ENCODE measurements at regions not wholly inside any gene's neighbourhood (a gene's known extent, or its start where the extent isn't known, plus 50 kb on each side); places are given as distances from the start of the nearest gene placed in this dataset.
A peak's percentile ranks its signal among the peaks of the same experiment; 100 is the strongest.

- peak in 3 of 58 donors; percentile 19 to 47 (median 28) for DNase-seq
Measured at GRCh38 chr2:20539776-20540586, 93.1 kb downstream of the RHOB start.

GRCh38 chr2:20540587-20541293 lies 93.9 kb downstream of the RHOB start:
- DNase-seq: no peak

GRCh38 chr2:20541294-20541640 lies 94.4 kb downstream of the RHOB start:
- no peak for DNase-seq

GRCh38 chr2:20541651-20542050 lies 94.8 kb downstream of the RHOB start:
- DNase-seq: no peak

- no peak for DNase-seq
Measured at GRCh38 chr2:20542269-20542668, 95.4 kb downstream of the RHOB start.

GRCh38 chr2:20542746-20543468 lies 96.0 kb downstream of the RHOB start:
- DNase-seq: peak in 9 of 58 donors; percentile 12 to 50 (median 25)

GRCh38 chr2:20543469-20544152 lies 96.7 kb downstream of the RHOB start:
- peak in 13 of 58 donors; percentile 13 to 63 (median 29) for DNase-seq

- DNase-seq: peak in 2 of 58 donors; percentile 10 to 17
Measured at GRCh38 chr2:20544153-20544747, 97.4 kb downstream of the RHOB start.

GRCh38 chr2:20549144-20549543 lies 101.8 kb downstream of the HS1BP3 start:
- no peak for DNase-seq

- DNase-seq: no peak
Measured at GRCh38 chr2:20549691-20550348, 101.1 kb downstream of the HS1BP3 start.

- DNase-seq: peak in 23 of 58 donors; percentile 12 to 52 (median 30)
Measured at GRCh38 chr2:20551260-20551944, 99.5 kb downstream of the HS1BP3 start.

GRCh38 chr2:20551945-20552328 lies 99.0 kb downstream of the HS1BP3 start:
- no peak for DNase-seq

- no peak for DNase-seq
Measured at GRCh38 chr2:20552847-20553246, 98.1 kb downstream of the HS1BP3 start.

- no peak for DNase-seq
Measured at GRCh38 chr2:20553580-20553979, 97.3 kb downstream of the HS1BP3 start.

- no peak for DNase-seq
Measured at GRCh38 chr2:20555954-20556353, 94.9 kb downstream of the HS1BP3 start.

- no peak for DNase-seq
Measured at GRCh38 chr2:20556756-20557155, 94.1 kb downstream of the HS1BP3 start.

GRCh38 chr2:20557226-20557625 lies 93.7 kb downstream of the HS1BP3 start:
- DNase-seq: no peak

GRCh38 chr2:20557635-20558034 lies 93.3 kb downstream of the HS1BP3 start:
- DNase-seq: no peak

- DNase-seq: no peak
Measured at GRCh38 chr2:20558391-20559150, 92.3 kb downstream of the HS1BP3 start.
